Hippocampal formation (tissue), 2 donors: ENCODE measurements at regions not wholly inside any gene's neighbourhood (a gene's known extent, or its start where the extent isn't known, plus 50 kb on each side); places are given as distances from the start of the nearest gene placed in this dataset.
"Not testable (repeated sequence)": the region's sequence is repeated elsewhere in the genome, so short reads cannot be mapped to it uniquely, and the experiment has no call there.

Experiments used
- DNase-seq, 2 donors: peaks; one replicate each; lab custom pipeline; 2025; lab: John Stamatoyannopoulos, UW

DNA sequence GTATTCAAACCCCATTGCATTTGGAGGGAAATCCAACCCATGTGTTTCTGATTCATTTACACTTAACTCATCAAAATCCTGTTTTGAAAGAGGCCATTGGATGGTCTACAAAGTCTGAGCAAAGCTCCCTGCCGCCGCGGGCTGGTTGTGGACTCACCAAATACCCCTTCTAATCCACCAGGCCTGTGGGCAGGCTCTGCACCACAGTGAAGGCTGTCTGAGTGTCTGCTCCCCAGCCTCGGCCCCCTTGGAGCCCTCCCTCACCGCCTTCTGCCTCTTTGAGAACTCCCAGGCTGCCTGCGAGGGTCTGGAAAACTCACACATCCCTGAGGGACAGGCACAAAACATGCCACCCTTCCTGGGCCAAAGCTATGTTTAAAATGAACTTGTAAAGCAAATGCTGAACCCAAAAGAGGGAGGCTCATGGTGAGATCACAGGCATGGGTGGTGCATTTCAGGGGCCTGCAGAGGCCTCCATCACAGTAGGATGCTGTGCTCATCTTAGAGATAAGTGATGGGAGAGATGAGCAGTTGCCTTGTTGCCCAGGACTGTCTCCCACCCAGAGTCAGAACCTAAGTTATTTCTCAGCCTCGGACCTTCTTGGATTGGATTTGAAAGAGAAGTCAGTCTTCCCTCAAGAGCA lies 225.0 kb downstream of the CYP26B1 start:
- DNase-seq = no peak

DNA sequence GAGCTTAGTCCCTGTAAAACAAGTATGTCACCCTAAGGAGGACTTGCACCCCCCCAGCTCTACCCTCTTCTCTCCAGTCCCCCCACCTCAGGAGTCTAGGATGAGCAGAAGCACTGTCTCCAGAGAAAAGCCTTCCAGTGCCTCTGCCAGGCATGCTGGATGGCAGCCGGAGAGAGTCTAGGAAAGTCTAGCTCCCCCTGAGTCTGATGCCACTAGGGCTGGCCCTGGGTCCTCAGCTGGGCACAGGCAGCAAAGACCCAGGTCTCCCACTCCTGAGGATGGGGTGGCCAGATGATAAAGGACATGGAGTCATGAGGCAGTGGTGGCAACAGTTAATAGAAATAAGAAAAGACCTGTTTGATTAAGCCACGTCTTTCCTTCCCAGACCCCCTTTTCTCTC lies 225.6 kb downstream of the CYP26B1 start:
- DNase-seq = no peak

DNA sequence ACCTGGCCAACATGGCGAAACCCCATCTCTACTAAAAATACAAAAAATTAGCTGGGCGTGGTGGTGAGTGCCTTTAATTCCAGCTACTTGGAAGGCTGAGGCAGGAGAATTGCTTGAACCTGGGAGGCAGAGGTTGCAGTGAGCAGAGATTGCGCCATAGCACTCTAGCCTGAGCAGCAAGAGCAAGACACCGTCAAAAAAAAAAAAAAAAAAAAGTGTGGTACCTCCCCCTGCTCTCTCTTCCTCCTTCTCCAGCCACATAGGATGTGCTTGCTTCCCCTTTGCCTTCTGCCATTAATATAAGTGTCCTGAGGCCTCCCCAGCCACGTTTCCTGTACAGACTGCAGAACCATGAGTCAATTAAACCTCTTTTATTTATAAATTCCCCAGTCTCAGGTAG lies 226.8 kb downstream of the CYP26B1 start:
- not testable (repeated sequence) for DNase-seq

GRCh38 chr2:71919708-71920107 lies 228.0 kb downstream of the CYP26B1 start:
- DNase-seq = no peak

GRCh38 chr2:71910277-71910676 lies 237.4 kb downstream of the CYP26B1 start:
- DNase-seq = no peak

DNA sequence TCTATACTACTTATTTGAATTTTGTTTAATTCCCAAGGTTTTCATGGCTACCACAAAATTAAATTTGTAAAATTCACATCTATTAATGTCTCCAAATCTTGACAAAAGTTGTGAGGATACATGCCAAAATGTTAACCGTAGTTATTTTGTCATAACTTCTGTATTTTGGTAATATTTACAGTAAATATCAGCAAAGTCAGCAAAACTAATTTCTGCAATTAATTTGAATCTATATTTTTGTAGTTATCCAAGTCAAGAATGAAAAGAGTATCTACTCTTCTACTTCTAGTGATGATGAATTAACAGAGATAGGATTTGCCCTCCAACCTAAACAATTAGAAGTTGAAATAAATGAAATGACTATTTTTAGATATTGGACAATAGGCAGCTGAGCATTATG lies 238.9 kb downstream of the CYP26B1 start:
- DNase-seq = no peak

GRCh38 chr2:71907503-71907902 lies 240.2 kb downstream of the CYP26B1 start:
- DNase-seq = no peak

GRCh38 chr2:71906357-71906973 lies 241.2 kb downstream of the CYP26B1 start:
- DNase-seq = no peak

DNA sequence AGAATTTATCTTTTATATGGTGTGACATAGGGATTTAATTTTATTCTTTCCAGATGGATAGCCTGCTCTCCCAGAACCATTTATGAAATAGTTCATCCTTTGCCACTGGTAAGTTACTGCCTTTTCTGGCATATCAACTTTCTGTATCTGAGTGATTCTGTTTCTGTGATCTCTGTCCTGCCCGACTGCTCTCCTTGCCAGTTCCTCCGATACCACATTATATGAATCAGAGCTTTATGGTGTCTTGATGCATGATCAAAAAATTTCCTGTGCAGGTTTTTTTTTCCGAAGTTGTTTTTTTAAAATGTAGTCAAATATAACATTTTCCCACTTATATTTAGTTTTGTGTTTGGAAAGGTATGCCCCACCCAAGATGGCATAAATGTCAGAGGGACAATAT lies 242.5 kb downstream of the CYP26B1 start:
- DNase-seq = no peak

GRCh38 chr2:71903841-71904240 lies 243.8 kb downstream of the CYP26B1 start:
- no peak for DNase-seq

- no peak for DNase-seq
These were observed 246.2 kb downstream of the CYP26B1 start for GRCh38 chr2:71901466-71901865.

GRCh38 chr2:71898851-71899681 lies 248.6 kb downstream of the CYP26B1 start:
- DNase-seq = no peak

DNA sequence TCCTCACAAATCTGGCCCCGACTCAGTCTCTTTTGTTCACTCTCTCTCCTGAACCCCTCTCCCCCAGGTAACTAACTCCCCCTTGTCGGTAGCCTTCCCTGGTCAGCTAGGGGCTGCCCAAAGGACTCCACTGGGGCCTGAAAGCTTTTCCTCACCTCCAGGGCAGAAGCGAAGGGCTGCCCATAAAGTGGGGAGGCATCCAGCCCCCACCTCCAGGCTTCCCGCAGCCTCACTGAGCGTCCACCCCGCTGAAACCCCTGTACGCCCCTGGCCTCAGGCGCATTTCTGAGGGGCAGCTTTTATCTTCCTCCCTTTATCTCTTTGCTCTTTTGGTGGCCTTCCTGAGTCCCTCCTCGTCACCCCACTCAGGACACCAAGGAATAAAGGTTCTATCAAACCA lies 249.3 kb downstream of the CYP26B1 start:
- DNase-seq = no peak

GRCh38 chr2:71897836-71898235 lies 249.8 kb downstream of the CYP26B1 start:
- DNase-seq = no peak

DNA sequence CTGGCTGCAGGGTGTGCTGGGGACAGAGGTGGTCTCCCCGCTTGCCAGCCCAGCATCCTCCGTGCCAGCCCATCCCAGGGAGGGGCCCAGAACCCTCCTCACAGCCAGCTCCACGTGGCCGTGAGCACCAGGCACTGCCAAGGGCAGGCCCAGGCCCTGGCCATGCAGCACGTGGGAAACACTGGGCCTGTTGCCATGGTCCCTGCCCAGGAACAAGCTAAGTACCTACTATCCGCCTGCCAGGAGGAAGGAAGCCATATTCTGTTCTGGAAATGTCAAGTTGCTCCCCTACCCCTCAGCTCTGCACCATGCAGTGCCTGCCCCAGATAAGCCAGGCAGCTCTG lies 250.6 kb downstream of the CYP26B1 start:
- DNase-seq = no peak

DNA sequence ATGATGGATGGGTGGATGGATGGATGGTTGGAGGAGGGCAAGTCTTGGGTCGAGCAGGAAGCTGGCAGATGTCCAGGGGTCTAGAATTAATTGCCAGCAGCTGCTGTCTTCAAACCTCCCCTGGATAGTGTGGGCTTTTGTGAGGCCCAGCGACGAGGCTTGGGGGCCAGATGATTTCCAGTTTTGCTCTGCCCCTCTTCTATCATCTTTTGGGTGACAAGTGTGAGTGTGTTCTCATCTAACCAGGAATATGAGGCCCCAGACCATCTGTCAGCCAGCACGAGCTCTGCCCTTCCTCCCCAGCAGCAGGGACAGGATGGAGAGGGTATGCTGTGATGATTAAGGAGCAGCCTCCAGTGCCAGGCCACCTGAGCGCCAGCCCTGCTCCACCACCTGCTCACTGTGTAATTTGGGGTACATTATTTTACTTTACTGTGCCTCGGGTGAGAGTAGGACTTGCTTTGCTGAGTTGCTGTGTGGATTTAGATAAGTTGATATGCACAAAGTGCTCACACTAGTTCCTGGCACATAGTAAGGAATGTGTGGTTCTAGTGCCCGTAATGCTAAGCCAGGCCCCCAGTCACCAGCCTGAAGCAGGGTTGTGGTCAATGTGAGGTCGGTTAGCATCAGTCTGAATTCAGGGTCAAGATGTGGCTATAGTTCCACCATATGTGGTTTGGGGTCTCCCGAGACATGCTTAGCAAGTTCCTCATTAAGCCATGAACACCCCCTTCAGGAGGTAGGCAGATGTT lies 251.1 kb downstream of the CYP26B1 start:
- DNase-seq = no peak

- DNase-seq = no peak
These were observed 252.1 kb downstream of the CYP26B1 start for GRCh38 chr2:71895320-71896161.

DNA sequence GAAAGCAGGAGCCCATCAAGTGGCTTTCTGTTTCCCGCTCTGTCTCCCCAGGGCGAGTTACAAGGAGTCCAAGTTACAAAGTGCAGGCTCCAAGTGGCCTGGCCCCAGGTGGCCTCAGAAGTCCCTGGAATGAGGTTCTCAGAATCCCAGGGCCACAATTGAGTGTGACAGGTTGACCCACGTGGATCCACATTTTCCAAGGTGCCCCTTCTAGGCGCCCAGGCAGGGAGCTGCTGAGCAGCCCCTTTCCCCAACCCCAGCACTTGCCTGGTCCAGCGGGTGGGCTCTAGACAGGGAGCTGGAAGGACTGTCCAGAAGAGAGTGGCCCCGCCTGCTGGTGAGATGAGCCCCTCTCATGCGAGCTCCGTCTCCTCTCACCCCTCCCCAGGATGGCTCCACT lies 253.4 kb downstream of the CYP26B1 start:
- DNase-seq = no peak

GRCh38 chr2:71893646-71894045 lies 254.0 kb downstream of the CYP26B1 start:
- no peak for DNase-seq

DNA sequence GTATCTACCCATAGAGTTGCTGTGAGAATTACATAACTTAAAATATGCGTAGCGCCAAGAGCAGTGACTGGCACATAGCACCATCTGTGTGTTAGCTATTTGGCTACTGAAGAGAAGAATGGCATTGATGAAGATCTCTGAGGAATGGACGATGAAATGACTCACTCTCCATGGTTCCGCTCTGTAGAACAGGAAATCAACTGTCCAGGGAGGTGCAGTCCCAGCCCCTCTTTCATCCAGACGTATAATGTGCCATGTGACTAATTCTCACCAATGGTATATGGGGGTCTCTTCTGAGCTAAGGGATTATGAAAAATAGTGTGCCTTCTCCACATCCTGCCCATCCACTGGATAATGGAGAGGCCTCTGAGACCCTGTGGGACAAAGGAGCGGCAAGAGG lies 254.8 kb downstream of the CYP26B1 start:
- DNase-seq = no peak

GRCh38 chr2:71892423-71892730 lies 255.3 kb downstream of the CYP26B1 start:
- no peak for DNase-seq
